HL-60 (cell line): ENCODE measurements at regions not wholly inside any gene's neighbourhood (a gene's known extent, or its start where the extent isn't known, plus 50 kb on each side); places are given as distances from the start of the nearest gene placed in this dataset.

Experiments
- DNase-seq, 2 experiments: peaks; one replicate each; pipeline ENCODE4 v3.0.0-alpha.2; 2010 to 2020; ENCODE audit warnings: low read depth in 1 of 2, low spot score in 1 of 2
- H3K27ac ChIP-seq: fragments of 250-450 bp; sonication (Bioruptor Pico); replicated peaks from 2 replicates; pipeline ENCODE4 v1.5.1; 2020; ENCODE audit warnings: mild to moderate bottlenecking, moderate library complexity
- H3K27me3 ChIP-seq: fragments of 250-450 bp; sonication (Bioruptor Pico); 2 replicates; pipeline ENCODE4 v1.5.1; 2021; ENCODE audit warnings: mild to moderate bottlenecking, moderate library complexity; ENCODE audit not compliant: insufficient read depth, poor library complexity, severe bottlenecking
- H3K4me3 ChIP-seq: replicated peaks from 2 replicates; pipeline ENCODE4 v1.5.1; 2011; ENCODE audit warnings: mild to moderate bottlenecking, control low read depth, low read length; ENCODE audit not compliant: insufficient read depth
- GABPA ChIP-seq: IDR thresholded peaks from 2 replicates; pipeline ENCODE4 v1.6.1; 2012; ENCODE audit warnings: low read depth
- POLR2AphosphoS5 ChIP-seq: IDR thresholded peaks from 2 replicates; pipeline ENCODE4 v1.6.1; 2012; ENCODE audit warnings: low read depth
- SPI1 ChIP-seq: IDR thresholded peaks from 2 replicates; pipeline ENCODE4 v1.6.1; 2012; ENCODE audit warnings: low read depth, mild to moderate bottlenecking, borderline replicate concordance
- TF ChIP-seq, protein P1 (sequence below): IDR thresholded peaks from 2 replicates; pipeline ENCODE4 v1.6.1; 2012; ENCODE audit warnings: low read depth; ENCODE audit not compliant: insufficient replicate concordance
- TF ChIP-seq, protein P2 (sequence below): IDR thresholded peaks from one replicate; pipeline ENCODE4 v1.5.1; 2011; ENCODE audit warnings: low read length, control low read depth, inconsistent platforms; ENCODE audit not compliant: insufficient read depth

DNA sequence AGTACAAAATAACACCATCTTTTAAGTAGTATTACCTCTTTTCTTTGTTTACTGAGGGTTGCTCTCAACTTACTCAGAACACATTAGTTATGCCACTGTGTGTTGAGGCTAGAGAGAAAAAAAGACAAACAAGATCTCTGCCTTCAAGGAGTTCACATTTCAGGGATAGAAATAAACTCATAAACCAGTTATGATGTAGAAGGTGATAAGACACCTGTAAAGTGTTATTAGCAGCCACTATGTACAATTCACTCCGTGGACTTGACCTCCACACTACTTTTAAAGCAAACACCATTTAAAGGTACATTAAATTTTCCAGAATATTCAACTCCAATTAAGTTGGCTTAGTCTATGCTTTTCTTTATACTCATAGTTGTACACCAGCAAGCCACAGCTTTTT is 278.0 kb downstream of the PDGFC start:
- H3K4me3 ChIP-seq, result no peak overlapping the region
- H3K27me3 ChIP-seq, result no peaks in the 10 kb centered on the region
- DNase-seq, result no peak
- no peak overlapping the region for H3K27ac ChIP-seq
- TF ChIP-seq, protein P1, sequence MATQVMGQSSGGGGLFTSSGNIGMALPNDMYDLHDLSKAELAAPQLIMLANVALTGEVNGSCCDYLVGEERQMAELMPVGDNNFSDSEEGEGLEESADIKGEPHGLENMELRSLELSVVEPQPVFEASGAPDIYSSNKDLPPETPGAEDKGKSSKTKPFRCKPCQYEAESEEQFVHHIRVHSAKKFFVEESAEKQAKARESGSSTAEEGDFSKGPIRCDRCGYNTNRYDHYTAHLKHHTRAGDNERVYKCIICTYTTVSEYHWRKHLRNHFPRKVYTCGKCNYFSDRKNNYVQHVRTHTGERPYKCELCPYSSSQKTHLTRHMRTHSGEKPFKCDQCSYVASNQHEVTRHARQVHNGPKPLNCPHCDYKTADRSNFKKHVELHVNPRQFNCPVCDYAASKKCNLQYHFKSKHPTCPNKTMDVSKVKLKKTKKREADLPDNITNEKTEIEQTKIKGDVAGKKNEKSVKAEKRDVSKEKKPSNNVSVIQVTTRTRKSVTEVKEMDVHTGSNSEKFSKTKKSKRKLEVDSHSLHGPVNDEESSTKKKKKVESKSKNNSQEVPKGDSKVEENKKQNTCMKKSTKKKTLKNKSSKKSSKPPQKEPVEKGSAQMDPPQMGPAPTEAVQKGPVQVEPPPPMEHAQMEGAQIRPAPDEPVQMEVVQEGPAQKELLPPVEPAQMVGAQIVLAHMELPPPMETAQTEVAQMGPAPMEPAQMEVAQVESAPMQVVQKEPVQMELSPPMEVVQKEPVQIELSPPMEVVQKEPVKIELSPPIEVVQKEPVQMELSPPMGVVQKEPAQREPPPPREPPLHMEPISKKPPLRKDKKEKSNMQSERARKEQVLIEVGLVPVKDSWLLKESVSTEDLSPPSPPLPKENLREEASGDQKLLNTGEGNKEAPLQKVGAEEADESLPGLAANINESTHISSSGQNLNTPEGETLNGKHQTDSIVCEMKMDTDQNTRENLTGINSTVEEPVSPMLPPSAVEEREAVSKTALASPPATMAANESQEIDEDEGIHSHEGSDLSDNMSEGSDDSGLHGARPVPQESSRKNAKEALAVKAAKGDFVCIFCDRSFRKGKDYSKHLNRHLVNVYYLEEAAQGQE, result no peak
- no peak for TF ChIP-seq GABPA
- no peak for TF ChIP-seq POLR2AphosphoS5

DNA sequence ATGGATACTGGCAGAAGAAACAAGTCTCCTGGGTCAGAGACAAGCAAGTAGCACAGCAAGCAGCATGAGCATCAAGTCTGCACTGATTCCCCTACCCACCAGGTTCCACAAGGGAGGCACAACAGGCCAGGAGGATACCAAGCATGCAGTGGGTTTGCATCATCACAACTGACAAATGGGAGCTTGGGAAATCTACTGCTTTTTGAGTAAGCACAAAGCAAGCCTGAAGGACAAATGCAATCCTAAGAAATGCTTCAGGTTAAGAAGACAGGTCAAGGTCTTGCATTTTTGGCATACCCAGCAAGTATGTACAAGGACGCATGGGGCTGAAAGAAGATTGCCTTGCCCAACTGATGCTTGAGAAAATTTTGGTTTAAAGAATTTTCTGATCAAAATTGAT is 279.6 kb downstream of the PDGFC start:
- no peak for DNase-seq
- no peak overlapping the region for H3K4me3 ChIP-seq
- TF ChIP-seq, protein P2, sequence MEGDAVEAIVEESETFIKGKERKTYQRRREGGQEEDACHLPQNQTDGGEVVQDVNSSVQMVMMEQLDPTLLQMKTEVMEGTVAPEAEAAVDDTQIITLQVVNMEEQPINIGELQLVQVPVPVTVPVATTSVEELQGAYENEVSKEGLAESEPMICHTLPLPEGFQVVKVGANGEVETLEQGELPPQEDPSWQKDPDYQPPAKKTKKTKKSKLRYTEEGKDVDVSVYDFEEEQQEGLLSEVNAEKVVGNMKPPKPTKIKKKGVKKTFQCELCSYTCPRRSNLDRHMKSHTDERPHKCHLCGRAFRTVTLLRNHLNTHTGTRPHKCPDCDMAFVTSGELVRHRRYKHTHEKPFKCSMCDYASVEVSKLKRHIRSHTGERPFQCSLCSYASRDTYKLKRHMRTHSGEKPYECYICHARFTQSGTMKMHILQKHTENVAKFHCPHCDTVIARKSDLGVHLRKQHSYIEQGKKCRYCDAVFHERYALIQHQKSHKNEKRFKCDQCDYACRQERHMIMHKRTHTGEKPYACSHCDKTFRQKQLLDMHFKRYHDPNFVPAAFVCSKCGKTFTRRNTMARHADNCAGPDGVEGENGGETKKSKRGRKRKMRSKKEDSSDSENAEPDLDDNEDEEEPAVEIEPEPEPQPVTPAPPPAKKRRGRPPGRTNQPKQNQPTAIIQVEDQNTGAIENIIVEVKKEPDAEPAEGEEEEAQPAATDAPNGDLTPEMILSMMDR, result no peak
- no peak for TF ChIP-seq GABPA
- TF ChIP-seq SPI1, result no peak
- no peak for TF ChIP-seq POLR2AphosphoS5
- TF ChIP-seq, protein P1, result no peak
- no peak overlapping the region for H3K27ac ChIP-seq
- H3K27me3 ChIP-seq, result no peaks in the 10 kb centered on the region

DNA sequence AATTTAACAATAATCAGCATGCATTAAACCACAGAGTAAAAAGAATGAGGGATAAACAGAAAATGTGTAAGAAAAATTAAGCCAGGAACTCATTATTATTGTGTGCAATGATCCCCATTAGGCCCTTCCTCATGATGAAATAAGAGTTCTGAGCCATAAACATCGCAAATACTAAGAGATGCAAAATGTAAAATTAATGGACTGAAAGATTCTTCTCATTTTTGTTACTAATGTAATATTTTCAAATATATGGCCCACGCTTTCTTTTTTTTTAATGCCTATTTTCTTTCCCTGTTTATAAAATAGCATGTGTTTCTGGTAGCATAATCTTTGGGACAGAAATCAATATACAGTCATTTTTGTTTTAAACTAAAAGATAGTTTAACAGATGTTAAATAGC is 281.0 kb downstream of the PDGFC start:
- Histone ChIP-seq H3K27ac (no peak overlapping the region), H3K27me3 (no peaks in the 10 kb centered on the region), H3K4me3 (no peak overlapping the region)
- TF ChIP-seq, protein P1, result no peak
- TF ChIP-seq POLR2AphosphoS5 (no peak), SPI1 (no peak), GABPA (no peak)
- TF ChIP-seq, protein P2, result no peak
- DNase-seq, result no peak

DNA sequence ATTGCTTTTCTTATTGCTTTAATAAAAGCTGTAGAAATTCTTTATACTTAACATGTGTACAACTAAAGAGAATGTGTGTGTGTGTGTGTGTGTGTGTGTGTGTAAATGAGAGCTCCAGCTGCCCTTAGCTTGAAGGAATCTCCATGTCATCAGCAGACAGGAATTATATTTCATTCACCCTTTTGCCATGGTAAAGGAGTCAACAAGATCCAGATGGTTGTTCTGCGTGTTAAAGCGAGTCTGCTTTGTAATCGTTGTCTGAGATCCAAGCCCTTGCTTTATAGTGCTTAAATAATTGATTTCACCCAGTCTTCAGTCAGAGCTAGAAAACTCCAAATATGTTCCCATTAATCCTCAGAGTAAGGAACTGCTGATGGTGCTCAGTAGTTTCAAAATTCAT is 285.5 kb downstream of the PDGFC start:
- DNase-seq, result no peak
- Histone ChIP-seq H3K27ac (no peak overlapping the region), H3K27me3 (no peaks in the 10 kb centered on the region), H3K4me3 (no peak overlapping the region)
- TF ChIP-seq GABPA, result no peak
- no peak for TF ChIP-seq SPI1
- TF ChIP-seq POLR2AphosphoS5, result no peak
- TF ChIP-seq, protein P2, result no peak
- TF ChIP-seq, protein P1, result no peak
